H9 (cell line): ENCODE measurements at regions not wholly inside any gene's neighbourhood (a gene's known extent, or its start where the extent isn't known, plus 50 kb on each side); places are given as distances from the start of the nearest gene placed in this dataset.

Experiments used
- DNase-seq: peaks from one replicate; pipeline ENCODE4 v3.0.0-alpha.2; 2017
- H2AFZ ChIP-seq: one replicate; pipeline ENCODE4 v1.6.1; 2013; ENCODE audit warnings: mild to moderate bottlenecking, low read length, control low read depth, moderate library complexity
- H2AK5ac ChIP-seq: 2 replicates; pipeline ENCODE4 v1.6.1; 2013; ENCODE audit warnings: low read length, control low read depth, mixed read lengths; ENCODE audit not compliant: insufficient read length
- H2BK120ac ChIP-seq: one replicate; pipeline ENCODE4 v1.6.1; 2013; ENCODE audit warnings: low read depth, mild to moderate bottlenecking, low read length, control low read depth, inconsistent platforms; ENCODE audit not compliant: poor library complexity, severe bottlenecking
- H2BK12ac ChIP-seq: 2 replicates; pipeline ENCODE4 v1.6.1; 2013; ENCODE audit warnings: low read length, control low read depth, mixed read lengths, low read depth; ENCODE audit not compliant: insufficient read length
- H2BK15ac ChIP-seq: 2 replicates; pipeline ENCODE4 v1.6.1; 2013; ENCODE audit warnings: low read depth, low read length, control low read depth
- H2BK20ac ChIP-seq: one replicate; pipeline ENCODE4 v1.6.1; 2013; ENCODE audit warnings: low read depth, mild to moderate bottlenecking, low read length, control low read depth, inconsistent platforms; ENCODE audit not compliant: poor library complexity, severe bottlenecking
- H2BK5ac ChIP-seq: 2 replicates; pipeline ENCODE4 v1.6.1; 2013; ENCODE audit warnings: low read length, control low read depth, mixed read lengths; ENCODE audit not compliant: insufficient read length
- H3K14ac ChIP-seq: 2 replicates; pipeline ENCODE4 v1.6.1; 2013; ENCODE audit warnings: low read length, control low read depth; ENCODE audit not compliant: insufficient read depth
- H3K18ac ChIP-seq: 2 replicates; pipeline ENCODE4 v1.6.1; 2013; ENCODE audit warnings: low read depth, mild to moderate bottlenecking, mixed read lengths, low read length, control low read depth; ENCODE audit not compliant: insufficient read length
- H3K23ac ChIP-seq: 2 replicates; pipeline ENCODE4 v1.6.1; 2013; ENCODE audit warnings: low read length, control low read depth, mixed read lengths, low read depth; ENCODE audit not compliant: insufficient read length
- H3K23me2 ChIP-seq: 2 replicates; pipeline ENCODE4 v1.6.1; 2013; ENCODE audit warnings: low read depth, mild to moderate bottlenecking, mixed read lengths, low read length, control low read depth; ENCODE audit not compliant: insufficient read length, poor library complexity, severe bottlenecking
- H3K27ac ChIP-seq: 2 replicates; pipeline ENCODE4 v1.5.1; 2013; ENCODE audit warnings: low read length, control low read depth, mixed read lengths, low read depth; ENCODE audit not compliant: insufficient read length
- H3K27me3 ChIP-seq: 2 replicates; pipeline ENCODE4 v1.6.1; 2013; ENCODE audit warnings: low read length, control low read depth, inconsistent platforms; ENCODE audit not compliant: insufficient read depth
- H3K4ac ChIP-seq: 2 replicates; pipeline ENCODE4 v1.6.1; 2013; ENCODE audit warnings: low read depth, mild to moderate bottlenecking, control low read depth, inconsistent platforms, low read length, moderate library complexity
- H3K4me1 ChIP-seq: 2 replicates; pipeline ENCODE4 v1.6.1; 2013; ENCODE audit warnings: low read length, control low read depth, inconsistent platforms; ENCODE audit not compliant: insufficient read depth
- H3K4me2 ChIP-seq: 2 replicates; pipeline ENCODE4 v1.6.1; 2013; ENCODE audit warnings: low read length, control low read depth, mixed read lengths; ENCODE audit not compliant: insufficient read length, insufficient read depth
- H3K56ac ChIP-seq: 2 replicates; pipeline ENCODE4 v1.6.1; 2013; ENCODE audit warnings: low read depth, mild to moderate bottlenecking, mixed read lengths, low read length, control low read depth; ENCODE audit not compliant: insufficient read length
- H3K79me1 ChIP-seq: 2 replicates; pipeline ENCODE4 v1.6.1; 2013; ENCODE audit warnings: low read depth, mild to moderate bottlenecking, moderate library complexity, low read length, control low read depth, inconsistent platforms; ENCODE audit not compliant: insufficient read depth, poor library complexity, severe bottlenecking
- H3K79me2 ChIP-seq: 2 replicates; pipeline ENCODE4 v1.6.1; 2013; ENCODE audit warnings: low read length, control low read depth, inconsistent platforms; ENCODE audit not compliant: insufficient read depth
- H3K9ac ChIP-seq: 2 replicates; pipeline ENCODE4 v1.6.1; 2013; ENCODE audit warnings: low read length, control low read depth, mixed read lengths; ENCODE audit not compliant: insufficient read length; ENCODE audit errors: extremely low read depth
- H3K9me3 ChIP-seq: one replicate; pipeline ENCODE4 v1.6.1; 2013; ENCODE audit warnings: low read depth, low read length, inconsistent platforms; ENCODE audit not compliant: control insufficient read depth
- H3T11ph ChIP-seq: one replicate; pipeline ENCODE4 v1.6.1; 2013; ENCODE audit warnings: mild to moderate bottlenecking, low read length, control low read depth, inconsistent platforms
- H4K20me1 ChIP-seq: one replicate; pipeline ENCODE4 v1.6.1; 2013; ENCODE audit not compliant: control insufficient read depth, insufficient read length, insufficient read depth
- H4K5ac ChIP-seq: 2 replicates; pipeline ENCODE4 v1.6.1; 2013; ENCODE audit warnings: low read depth, mild to moderate bottlenecking, mixed read lengths, low read length, control low read depth; ENCODE audit not compliant: insufficient read length
- H4K8ac ChIP-seq: replicated peaks from 2 replicates; pipeline ENCODE4 v1.6.1; 2013; ENCODE audit warnings: low read length, control low read depth, mixed read lengths, low read depth; ENCODE audit not compliant: insufficient read length
- H4K91ac ChIP-seq: 2 replicates; pipeline ENCODE4 v1.6.1; 2013; ENCODE audit warnings: low read depth, mild to moderate bottlenecking, moderate library complexity, mixed read lengths, low read length, control low read depth; ENCODE audit not compliant: insufficient read length
- H3K27ac Mint-ChIP-seq, 3 experiments: 2 replicates in 2 of 3; 3 replicates in 1 of 3; pipeline ENCODE4 v1.8.0; 2020 to 2021; ENCODE audit warnings: mixed read lengths in 3 of 3, mild to moderate bottlenecking in 1 of 3, moderate library complexity in 1 of 3
- H3K27me3 Mint-ChIP-seq: 2 replicates; pipeline ENCODE4 v1.8.0; 2021; ENCODE audit warnings: low read depth, mild to moderate bottlenecking, moderate library complexity, mixed read lengths
- H3K36me3 Mint-ChIP-seq, 3 experiments: 2 replicates in 2 of 3; 3 replicates in 1 of 3; pipeline ENCODE4 v1.8.0; 2020 to 2021; ENCODE audit warnings: low read depth in 3 of 3, mixed read lengths in 3 of 3; ENCODE audit not compliant: insufficient read depth in 1 of 3
- H3K4me1 Mint-ChIP-seq, 2 experiments: 2 replicates each; pipeline ENCODE4 v1.8.0; 2020; ENCODE audit warnings: mixed read lengths in 2 of 2
- H3K4me3 Mint-ChIP-seq, 2 experiments: 2 replicates in 1 of 2; 3 replicates in 1 of 2; pipeline ENCODE4 v1.8.0; 2020 to 2021; ENCODE audit warnings: mild to moderate bottlenecking in 2 of 2, mixed read lengths in 2 of 2, moderate library complexity in 1 of 2
- H3K9me3 Mint-ChIP-seq, 2 experiments: 2 replicates in 1 of 2; 3 replicates in 1 of 2; pipeline ENCODE4 v1.8.0; 2020; ENCODE audit warnings: mild to moderate bottlenecking in 2 of 2, mixed read lengths in 2 of 2, moderate library complexity in 1 of 2
- TF ChIP-seq, protein P1 (sequence below): fragments of 200-600 bp; sonication (generic); conservative IDR thresholded peaks from 3 replicates; pipeline ENCODE4 v1.8.0; 2021; ENCODE audit warnings: antibody characterized with exemption, mild to moderate bottlenecking

DNA sequence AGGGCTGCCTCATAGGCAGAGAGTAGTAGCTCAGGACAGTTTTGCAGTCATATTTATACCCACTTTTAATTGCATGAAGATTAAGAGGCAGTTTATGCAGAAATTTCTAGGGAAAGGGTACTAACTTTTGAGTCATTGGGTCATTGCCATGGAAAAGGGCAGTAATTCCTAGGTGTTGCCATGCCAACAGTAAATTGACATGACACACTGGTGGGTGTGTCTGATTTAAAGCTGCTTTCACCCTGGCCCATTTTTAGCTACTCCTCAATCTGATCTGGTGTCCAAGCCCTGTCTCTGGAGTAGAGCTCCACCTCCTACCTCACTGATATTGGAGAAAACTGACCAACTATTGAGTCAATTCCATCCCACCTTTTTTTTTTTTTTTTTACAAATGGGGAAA lies 161.5 kb upstream of the ZKSCAN2 start:
- Histone ChIP-seq H3K27ac (no peak overlapping the region), H3K9ac (no peak overlapping the region), H3K23me2 (no peaks in the 10 kb centered on the region), H3K27me3 (no peaks in the 10 kb centered on the region), H4K5ac (no peak overlapping the region), H3K4me1 (no peaks in the 10 kb centered on the region), H3K9me3 (no peaks in the 10 kb centered on the region), H2AFZ (no peak overlapping the region), H3K14ac (no peak overlapping the region), H3K56ac (no peak overlapping the region), H2BK120ac (no peak overlapping the region), H3K18ac (no peak overlapping the region), H3T11ph (no peak overlapping the region), H2BK20ac (no peak overlapping the region), H2BK12ac (no peak overlapping the region), H4K91ac (no peak overlapping the region), H4K8ac (no peak overlapping the region), H2BK15ac (no peak overlapping the region), H3K79me1 (no peaks in the 10 kb centered on the region), H4K20me1 (no peaks in the 10 kb centered on the region), H3K23ac (no peak overlapping the region), H3K79me2 (no peaks in the 10 kb centered on the region), H2BK5ac (no peak overlapping the region), H3K4me2 (no peak overlapping the region), H2AK5ac (no peak overlapping the region), H3K4ac (no peak overlapping the region)
- no peaks in the 10 kb centered on the region for H3K4me1 Mint-ChIP-seq
- DNase-seq, result no peak
- H3K9me3 Mint-ChIP-seq, result no peaks in the 10 kb centered on the region
- peaks cover 4% of the 10 kb centered on the region; the same call in 1 of the 2 replicates for H3K27me3 Mint-ChIP-seq
- H3K4me3 Mint-ChIP-seq, result no peak overlapping the region
- TF ChIP-seq, protein P1, sequence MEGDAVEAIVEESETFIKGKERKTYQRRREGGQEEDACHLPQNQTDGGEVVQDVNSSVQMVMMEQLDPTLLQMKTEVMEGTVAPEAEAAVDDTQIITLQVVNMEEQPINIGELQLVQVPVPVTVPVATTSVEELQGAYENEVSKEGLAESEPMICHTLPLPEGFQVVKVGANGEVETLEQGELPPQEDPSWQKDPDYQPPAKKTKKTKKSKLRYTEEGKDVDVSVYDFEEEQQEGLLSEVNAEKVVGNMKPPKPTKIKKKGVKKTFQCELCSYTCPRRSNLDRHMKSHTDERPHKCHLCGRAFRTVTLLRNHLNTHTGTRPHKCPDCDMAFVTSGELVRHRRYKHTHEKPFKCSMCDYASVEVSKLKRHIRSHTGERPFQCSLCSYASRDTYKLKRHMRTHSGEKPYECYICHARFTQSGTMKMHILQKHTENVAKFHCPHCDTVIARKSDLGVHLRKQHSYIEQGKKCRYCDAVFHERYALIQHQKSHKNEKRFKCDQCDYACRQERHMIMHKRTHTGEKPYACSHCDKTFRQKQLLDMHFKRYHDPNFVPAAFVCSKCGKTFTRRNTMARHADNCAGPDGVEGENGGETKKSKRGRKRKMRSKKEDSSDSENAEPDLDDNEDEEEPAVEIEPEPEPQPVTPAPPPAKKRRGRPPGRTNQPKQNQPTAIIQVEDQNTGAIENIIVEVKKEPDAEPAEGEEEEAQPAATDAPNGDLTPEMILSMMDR, result no peak
- no peaks in the 10 kb centered on the region for H3K36me3 Mint-ChIP-seq
- H3K27ac Mint-ChIP-seq, result no peak overlapping the region
